Posterior cingulate gyrus (tissue), 11 donors: ENCODE measurements at regions not wholly inside any gene's neighbourhood (a gene's known extent, or its start where the extent isn't known, plus 50 kb on each side); places are given as distances from the start of the nearest gene placed in this dataset.

ENCODE experiments used
- DNase-seq, 10 donors: peaks; one replicate each; pipeline versions ENCODE4 v3.0.0 to v3.0.0-alpha.2; 2020 to 2021; ENCODE audit warnings: mixed read lengths in 3 of 10
- intact Hi-C: fragments of 100-400 bp; cut with DNase I; formaldehyde crosslinking; loops from one replicate; pipeline ENCODE4 v1.15.1; 2023

- no peak for DNase-seq
- intact Hi-C loops: no loop called here
Measured at GRCh38 chr3:159624616-159625015, 364.0 kb upstream of the IL12A start.

GRCh38 chr3:159625594-159625993, 363.0 kb upstream of the IL12A start:
- no peak for DNase-seq
- intact Hi-C loops: no loop called here

- DNase-seq: no peak
- intact Hi-C loops: no loop called here
Measured at GRCh38 chr3:159626598-159626997, 362.0 kb upstream of the IL12A start.

GRCh38 chr3:159627229-159627628, 361.4 kb upstream of the IL12A start:
- DNase-seq: no peak
- intact Hi-C loops: no loop called here

- intact Hi-C loops: no loop called here
- DNase-seq: no peak
Measured at GRCh38 chr3:159627634-159628033, 361.0 kb upstream of the IL12A start.

GRCh38 chr3:159629329-159630084, 359.1 kb upstream of the IL12A start:
- no peak for DNase-seq
- intact Hi-C loops: no loop called here

- DNase-seq: no peak
Measured at GRCh38 chr3:159631226-159631625, 357.4 kb upstream of the IL12A start.

GRCh38 chr3:159632128-159632527, 356.5 kb upstream of the IL12A start:
- DNase-seq: no peak
- intact Hi-C loops: no loop called here

More at GRCh38 chr3:159631226-159631625, 357.4 kb upstream of the IL12A start:
- intact Hi-C loops: no loop called here

- no peak for DNase-seq
- intact Hi-C loops: no loop called here
Measured at GRCh38 chr3:159632851-159633250, 355.8 kb upstream of the IL12A start.

GRCh38 chr3:159634483-159634882, 354.2 kb upstream of the IL12A start:
- no peak for DNase-seq
- intact Hi-C loops: no loop called here

GRCh38 chr3:159635047-159635641, 353.5 kb upstream of the IL12A start:
- no peak for DNase-seq
- intact Hi-C loops: no loop called here

GRCh38 chr3:159637883-159638542, 350.6 kb upstream of the IL12A start:
- intact Hi-C loops: no loop called here
- DNase-seq: no peak

GRCh38 chr3:159640225-159640624, 348.4 kb upstream of the IL12A start:
- intact Hi-C loops: no loop called here
- DNase-seq: no peak

- intact Hi-C loops: no loop called here
Measured at GRCh38 chr3:159643406-159643805, 345.2 kb upstream of the IL12A start.

GRCh38 chr3:159645874-159646273, 342.8 kb upstream of the IL12A start:
- no peak for DNase-seq
- intact Hi-C loops: no loop called here

More at GRCh38 chr3:159643406-159643805, 345.2 kb upstream of the IL12A start:
- no peak for DNase-seq

- intact Hi-C loops: no loop called here
- no peak for DNase-seq
Measured at GRCh38 chr3:159649951-159650350, 338.7 kb upstream of the IL12A start.

- intact Hi-C loops: no loop called here
- no peak for DNase-seq
Measured at GRCh38 chr3:159650726-159651125, 337.9 kb upstream of the IL12A start.

GRCh38 chr3:159652452-159652851, 336.2 kb upstream of the IL12A start:
- DNase-seq: no peak
- intact Hi-C loops: no loop called here

- intact Hi-C loops: no loop called here
- DNase-seq: no peak
Measured at GRCh38 chr3:159654183-159655134, 334.2 kb upstream of the IL12A start.

GRCh38 chr3:159655202-159655601, 333.4 kb upstream of the IL12A start:
- DNase-seq: no peak
- intact Hi-C loops: no loop called here

- DNase-seq: no peak
Measured at GRCh38 chr3:159657176-159657575, 331.5 kb upstream of the IL12A start.

More at GRCh38 chr3:159657176-159657575, 331.5 kb upstream of the IL12A start:
- intact Hi-C loops: no loop called here
